Activated B cell treated with CpG ODN at 0.5 μM for 24 hours (primary cell): ENCODE measurements at regions not wholly inside any gene's neighbourhood (a gene's known extent, or its start where the extent isn't known, plus 50 kb on each side); places are given as distances from the start of the nearest gene placed in this dataset.

ENCODE experiments used
- ATAC-seq: fragments of 200-7000 bp; cut with Tn5 transposase; one replicate; pipeline ENCODE4 v1.10.0; 2021; ENCODE audit warnings: low read depth, mild to moderate bottlenecking, moderate library complexity
- CTCF ChIA-PET: fragments of 350-600 bp; sonication (Branson Sonifier 250); formaldehyde crosslinking; loops from one replicate; lab custom pipeline; 2021; ENCODE audit warnings: antibody characterized with exemption; lab: Charles Lee
- POLR2A ChIA-PET: fragments of 350-600 bp; sonication (Branson Sonifier 250); formaldehyde crosslinking; loops from one replicate; lab custom pipeline; 2021; ENCODE audit warnings: antibody characterized with exemption; lab: Charles Lee
- DNase-seq: peaks from one replicate; pipeline ENCODE4 v3.0.0; 2022
- H3K27ac Mint-ChIP-seq: one replicate; pipeline ENCODE4 v1.8.0; 2020; ENCODE audit warnings: mixed read lengths
- H3K27me3 Mint-ChIP-seq: one replicate; pipeline ENCODE4 v1.8.0; 2021; ENCODE audit warnings: mixed read lengths
- H3K36me3 Mint-ChIP-seq: one replicate; pipeline ENCODE4 v1.8.0; 2021; ENCODE audit warnings: low read depth, mixed read lengths
- H3K4me1 Mint-ChIP-seq: one replicate; pipeline ENCODE4 v1.8.0; 2021; ENCODE audit warnings: mixed read lengths
- H3K4me3 Mint-ChIP-seq: one replicate; pipeline ENCODE4 v1.8.0; 2020; ENCODE audit warnings: mild to moderate bottlenecking, mixed read lengths
- H3K9me3 Mint-ChIP-seq: one replicate; pipeline ENCODE4 v1.8.0; 2020; ENCODE audit warnings: mixed read lengths
- CTCF ChIP-seq: fragments of 200-600 bp; IDR thresholded peaks from one replicate; pipeline ENCODE4 v1.8.0; 2022; ENCODE audit warnings: antibody characterized with exemption, mild to moderate bottlenecking
- intact Hi-C: fragments of 100-400 bp; cut with micrococcal nuclease; formaldehyde crosslinking; loops from one replicate; pipeline ENCODE4 v1.15.1; 2024

GRCh38 chr13:50187352-50188029 lies 172.2 kb downstream of the KCNRG start:
- no peak for TF ChIP-seq CTCF
- intact Hi-C loops: no loop called here
- Mint-ChIP-seq H3K27me3 (peaks cover 2% of the 10 kb centered on the region), H3K9me3 (no peaks in the 10 kb centered on the region), H3K4me3 (no peak overlapping the region), H3K36me3 (no peaks in the 10 kb centered on the region), H3K4me1 (peaks cover 2% of the 10 kb centered on the region), H3K27ac (no peak overlapping the region)
- no peak for DNase-seq
- ChIA-PET CTCF (no interaction called here), POLR2A (interaction anchor here (1.0 kb wide), 1 partner anchor 58 kb away, joined by 4 read pairs; no protein-coding TSS in a partner anchor)
- ATAC-seq: no peak

DNA sequence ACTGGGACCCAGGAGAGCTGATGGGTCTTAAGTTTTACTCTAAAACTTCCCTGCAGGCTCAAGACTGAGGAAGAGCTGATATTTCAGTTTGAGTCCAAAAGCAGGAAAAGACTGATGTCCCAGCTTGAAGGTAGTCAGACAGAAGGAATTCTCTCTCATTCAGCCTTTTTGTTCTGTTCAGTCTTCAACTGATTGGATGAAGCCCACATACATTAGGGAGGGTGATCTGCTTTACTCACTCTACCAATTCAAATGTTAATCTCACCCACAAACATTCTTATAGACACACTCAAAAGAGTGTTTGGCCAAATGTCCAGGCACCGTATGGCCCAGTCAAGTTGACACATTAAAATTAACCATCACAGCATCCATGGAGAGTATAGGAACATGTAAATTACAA lies 173.5 kb downstream of the KCNRG start:
- ATAC-seq (no peak), DNase-seq (no peak)
- Mint-ChIP-seq H3K4me1 (peaks cover 2% of the 10 kb centered on the region), H3K27me3 (peaks cover 2% of the 10 kb centered on the region), H3K9me3 (no peaks in the 10 kb centered on the region), H3K27ac (no peak overlapping the region), H3K4me3 (no peak overlapping the region), H3K36me3 (no peaks in the 10 kb centered on the region)
- TF ChIP-seq CTCF: no peak
- ChIA-PET POLR2A (interaction anchor here (0.6 to 1.0 kb wide), 2 partner anchors 64 to 182 kb away, joined by 3 to 4 read pairs; no protein-coding TSS in a partner anchor), CTCF (no interaction called here)
- intact Hi-C loops: no loop called here

DNA sequence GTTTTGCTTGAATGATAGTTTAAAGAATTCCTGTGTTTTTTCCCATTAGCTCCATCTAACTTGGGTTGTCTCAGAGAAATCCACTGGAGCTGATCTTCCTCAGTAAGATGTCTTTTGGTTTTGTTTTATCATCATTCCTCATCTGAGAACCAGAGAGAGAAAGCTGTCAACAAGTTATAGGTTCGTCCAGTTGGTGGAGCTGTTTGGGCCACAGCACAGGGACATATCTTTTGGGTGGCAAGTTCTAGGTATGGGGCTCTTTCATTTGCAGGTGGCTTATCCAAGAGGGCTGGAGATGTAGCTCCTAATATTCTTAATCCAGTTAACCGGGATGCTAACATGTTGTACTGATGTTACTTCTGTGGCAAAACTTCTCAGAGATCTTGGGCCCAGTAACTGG lies 174.2 kb downstream of the KCNRG start:
- Mint-ChIP-seq H3K9me3 (no peaks in the 10 kb centered on the region), H3K27ac (no peak overlapping the region), H3K4me1 (peaks cover 2% of the 10 kb centered on the region), H3K4me3 (no peak overlapping the region), H3K27me3 (peaks cover 2% of the 10 kb centered on the region), H3K36me3 (no peaks in the 10 kb centered on the region)
- CTCF ChIA-PET: no interaction called here
- ATAC-seq (no peak), DNase-seq (no peak)
- POLR2A ChIA-PET: interaction anchor here (1.0 to 1.1 kb wide), 2 partner anchors 32 to 181 kb away, joined by 3 read pairs; no protein-coding TSS in a partner anchor
- intact Hi-C loops: no loop called here
- no peak for TF ChIP-seq CTCF

GRCh38 chr13:50191004-50191403 lies 175.8 kb downstream of the KCNRG start:
- Mint-ChIP-seq H3K27ac (no peak overlapping the region), H3K9me3 (no peaks in the 10 kb centered on the region), H3K27me3 (peaks cover 2% of the 10 kb centered on the region), H3K4me1 (peaks cover 2% of the 10 kb centered on the region), H3K36me3 (no peaks in the 10 kb centered on the region), H3K4me3 (no peak overlapping the region)
- ATAC-seq (no peak), DNase-seq (no peak)
- no peak for TF ChIP-seq CTCF
- intact Hi-C loops: loop anchor here (5.0 kb wide), 1 partner anchor 34 kb away; no protein-coding TSS in a partner anchor
- ChIA-PET CTCF (no interaction called here), POLR2A (no interaction called here)

- POLR2A ChIA-PET: interaction anchor here (1.4 kb wide), 1 partner anchor 16 kb away, joined by 3 read pairs; no protein-coding TSS in a partner anchor
- intact Hi-C loops: loop anchor here (5.0 kb wide), 1 partner anchor 35 kb away; no protein-coding TSS in a partner anchor
- CTCF ChIA-PET: no interaction called here
- TF ChIP-seq CTCF: no peak
- H3K36me3 Mint-ChIP-seq: no peaks in the 10 kb centered on the region
- H3K27ac Mint-ChIP-seq: no peak overlapping the region
- H3K9me3 Mint-ChIP-seq: no peaks in the 10 kb centered on the region
- H3K4me3 Mint-ChIP-seq: no peak overlapping the region
- H3K27me3 Mint-ChIP-seq: peaks cover 2% of the 10 kb centered on the region
- DNase-seq (no peak), ATAC-seq (no peak)
- peaks cover 2% of the 10 kb centered on the region for H3K4me1 Mint-ChIP-seq
Observed at GRCh38 chr13:50192272-50192813, 177.1 kb downstream of the KCNRG start.
